ENCODE measurements at regions not wholly inside any gene's neighbourhood (a gene's known extent, or its start where the extent isn't known, plus 50 kb on each side); places are given as distances from the start of the nearest gene placed in this dataset.

DNA sequence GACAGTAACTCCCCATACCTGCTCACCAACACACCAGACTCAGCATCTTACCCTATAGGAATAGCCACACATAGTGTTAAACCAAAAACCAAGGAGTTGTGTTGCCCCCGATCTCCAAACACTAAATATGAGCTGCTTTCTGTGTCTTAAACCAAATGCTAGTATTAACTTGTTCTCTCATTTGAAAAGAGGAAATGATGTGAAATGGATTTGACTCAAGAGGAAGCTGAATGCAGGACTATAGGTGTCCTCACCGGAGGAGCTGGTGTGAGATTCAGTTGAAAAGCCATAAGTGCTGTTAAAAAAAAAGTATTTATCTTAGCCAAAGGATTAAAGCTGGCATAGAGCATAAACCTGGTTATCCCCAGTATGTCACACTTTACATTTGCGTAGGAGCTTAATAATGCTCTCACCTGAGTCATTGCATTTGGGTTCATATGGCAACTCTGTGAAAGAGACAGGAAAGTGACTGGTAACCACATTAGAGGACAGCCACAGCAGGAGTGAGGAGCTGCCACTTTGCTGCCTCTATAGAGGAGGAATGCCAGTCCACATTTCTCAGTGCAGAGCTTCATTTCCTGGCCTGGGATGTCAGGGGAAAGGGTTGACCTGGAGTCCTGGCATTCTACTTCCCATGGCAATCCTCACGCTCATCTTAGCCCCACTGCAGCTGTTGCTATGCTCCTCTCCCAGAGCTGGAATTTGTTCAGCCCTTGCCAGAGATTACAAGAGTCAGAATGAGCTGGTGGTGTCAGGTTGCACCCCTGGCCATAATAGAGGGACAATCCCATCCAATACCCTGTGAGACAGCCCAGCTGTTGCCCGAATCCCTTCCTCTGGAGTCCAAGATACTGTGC is 143.3 kb upstream of the ANKFN1 start:
- no peak for DNase-seq (ENCODE audit: low read depth in 2 of 2)

DNA sequence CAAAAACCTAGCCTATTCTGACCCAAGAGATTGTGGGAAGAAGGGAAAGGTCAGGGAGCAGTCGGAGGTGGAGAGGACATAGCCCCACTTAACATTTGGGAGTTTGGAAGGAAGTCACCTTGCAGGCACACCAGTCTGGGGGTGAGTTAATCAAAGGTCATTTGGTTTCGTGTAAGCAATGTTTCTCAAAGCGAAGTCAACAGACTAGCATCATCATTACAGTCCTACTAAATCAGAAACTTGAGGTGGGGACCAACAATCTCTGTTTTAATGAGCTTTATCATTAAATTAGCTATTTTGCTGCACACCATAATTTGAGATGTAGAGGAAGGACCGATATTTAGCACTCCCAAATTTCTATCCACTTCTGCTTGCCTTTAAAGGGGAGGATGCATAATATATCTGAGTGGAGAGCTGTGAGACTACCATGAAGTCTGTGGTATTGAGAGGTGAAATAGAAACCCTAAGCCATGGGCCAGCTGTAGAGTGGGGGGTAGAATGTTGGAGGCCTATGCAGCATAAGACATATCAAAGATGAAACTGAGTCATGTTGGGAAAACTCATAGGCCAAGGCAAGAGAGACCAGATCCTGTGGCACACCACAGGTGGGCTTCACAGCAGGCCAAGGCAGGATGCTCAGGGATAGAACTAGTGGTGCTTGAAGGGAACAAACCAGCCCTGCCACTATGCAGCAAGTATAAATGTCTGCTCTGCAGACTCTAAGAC is 141.7 kb upstream of the ANKFN1 start:
- DNase-seq (ENCODE audit: low read depth in 2 of 2) = no peak

DNA sequence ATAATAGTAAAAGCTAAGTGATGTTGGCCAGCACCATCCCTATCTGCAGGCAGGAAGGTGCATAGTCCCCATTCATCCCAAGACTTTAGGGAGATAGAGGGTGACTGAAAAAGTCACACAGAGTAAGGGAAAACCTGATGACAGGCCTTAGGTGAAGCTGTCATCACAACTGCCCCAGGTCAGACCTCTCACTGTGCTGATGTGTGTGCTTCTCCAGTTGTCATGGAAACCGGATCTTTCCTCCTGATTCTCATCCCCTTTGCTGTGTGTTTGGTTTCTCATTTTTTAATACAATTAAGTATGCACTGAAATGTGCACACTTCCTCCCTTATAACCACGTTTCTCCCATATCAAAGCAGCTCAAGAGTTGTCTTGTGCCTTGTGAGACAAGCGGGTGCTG is 135.1 kb upstream of the ANKFN1 start:
- DNase-seq (ENCODE audit: low read depth in 2 of 2) = no peak

DNA sequence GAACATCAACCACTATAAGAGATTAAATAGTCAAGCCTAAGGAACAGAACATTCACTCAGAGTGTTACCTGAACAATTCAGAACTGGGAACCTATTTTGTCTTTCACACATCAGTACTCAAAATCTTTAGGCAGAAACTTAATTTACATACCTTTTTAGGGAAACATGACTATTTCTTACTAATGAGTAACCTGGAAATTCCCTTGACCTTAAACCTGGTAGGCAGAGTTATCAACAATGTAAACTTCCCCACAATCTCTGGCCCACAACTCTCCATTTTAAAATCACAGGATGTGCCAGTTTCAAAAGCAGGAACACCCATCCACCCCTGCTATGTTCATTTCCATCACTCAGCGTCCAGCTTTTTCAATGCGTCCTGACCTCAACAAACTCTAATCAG is 132.9 kb upstream of the ANKFN1 start:
- DNase-seq (ENCODE audit: low read depth in 2 of 2) = no peak

DNA sequence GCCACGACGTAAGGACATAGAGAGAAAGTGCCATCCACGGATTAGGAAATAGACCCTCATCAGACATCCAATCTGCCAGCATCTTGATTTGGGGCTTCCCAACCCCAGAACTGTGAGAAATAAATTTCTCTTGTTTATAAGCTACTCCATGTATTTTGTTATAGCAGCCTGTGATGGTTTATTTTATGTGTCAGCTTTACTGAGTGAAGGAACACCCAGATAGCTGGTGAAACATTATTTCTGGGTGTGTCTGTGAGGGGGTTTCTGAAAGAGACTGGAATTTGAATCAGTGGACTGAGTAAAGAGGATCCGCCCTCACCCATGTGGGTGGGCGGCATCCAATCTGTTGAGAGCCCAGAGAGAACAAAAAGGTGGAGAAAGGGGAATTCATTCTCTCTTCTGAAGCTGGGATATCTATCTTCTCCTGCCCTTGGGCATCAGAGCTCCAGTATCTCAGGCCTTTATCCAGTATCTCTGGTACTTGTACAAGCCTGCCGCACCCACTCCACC is 131.5 kb upstream of the ANKFN1 start:
- no peak for DNase-seq (ENCODE audit: low read depth in 2 of 2)

DNA sequence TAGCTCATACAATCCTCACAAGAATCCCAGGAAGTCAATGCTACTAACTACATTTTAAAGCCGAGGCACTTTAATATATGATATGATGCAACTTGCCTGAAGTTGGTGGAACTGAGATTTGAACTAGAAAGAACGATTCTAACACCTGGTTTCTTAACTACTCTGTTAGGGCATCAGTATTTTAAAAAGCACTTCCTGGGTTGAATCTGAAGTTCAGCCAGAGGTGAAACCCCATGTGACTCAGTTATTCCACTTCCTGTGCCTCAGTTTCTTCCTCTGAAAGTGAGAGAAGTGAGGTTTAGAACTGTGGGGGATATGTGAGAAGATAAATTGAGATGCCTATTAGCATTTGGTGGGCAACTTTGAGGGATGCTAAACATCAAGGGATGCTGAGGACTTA is 129.4 kb upstream of the ANKFN1 start:
- DNase-seq (ENCODE audit: low read depth in 2 of 2) = no peak

DNA sequence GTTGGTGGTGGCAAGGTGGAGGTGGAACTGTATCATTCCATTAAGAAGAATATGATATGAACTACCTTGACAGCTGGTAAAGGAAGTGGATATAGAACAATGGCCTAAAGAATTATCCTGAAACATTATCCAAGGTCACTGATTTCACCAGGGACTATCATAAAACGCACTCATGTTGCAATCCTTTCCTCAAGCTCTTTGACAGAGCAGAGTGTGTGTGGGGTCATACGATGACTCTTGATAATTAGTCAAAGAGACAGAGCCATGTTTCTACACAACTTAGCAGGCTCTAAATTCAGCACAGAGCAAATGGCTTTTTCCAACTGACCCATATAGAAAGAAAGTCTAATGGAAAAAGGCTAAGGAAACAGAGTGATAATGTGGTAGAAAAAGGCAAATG is 126.4 kb upstream of the ANKFN1 start:
- DNase-seq (ENCODE audit: low read depth in 2 of 2) = no peak

DNA sequence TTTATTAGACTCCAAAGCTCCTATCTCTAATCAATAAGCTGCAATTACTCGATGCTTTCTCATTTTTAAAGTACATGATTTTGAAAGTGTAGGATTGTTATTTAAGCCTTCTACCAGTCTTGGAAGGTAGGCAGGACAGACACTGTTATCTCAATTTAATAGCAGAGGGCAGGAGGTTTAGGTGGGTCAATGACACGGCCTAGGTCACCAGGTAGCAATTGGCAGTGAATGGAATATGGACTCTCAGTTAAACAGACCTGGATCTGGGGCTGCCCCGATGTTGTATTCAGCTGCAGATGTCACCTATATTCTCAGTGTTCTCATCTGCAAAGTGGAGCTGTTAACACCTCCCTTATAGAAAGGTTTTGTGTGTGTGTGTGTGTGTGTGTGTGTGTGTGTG is 124.4 kb upstream of the ANKFN1 start:
- no peak for DNase-seq (ENCODE audit: low read depth in 2 of 2)

DNA sequence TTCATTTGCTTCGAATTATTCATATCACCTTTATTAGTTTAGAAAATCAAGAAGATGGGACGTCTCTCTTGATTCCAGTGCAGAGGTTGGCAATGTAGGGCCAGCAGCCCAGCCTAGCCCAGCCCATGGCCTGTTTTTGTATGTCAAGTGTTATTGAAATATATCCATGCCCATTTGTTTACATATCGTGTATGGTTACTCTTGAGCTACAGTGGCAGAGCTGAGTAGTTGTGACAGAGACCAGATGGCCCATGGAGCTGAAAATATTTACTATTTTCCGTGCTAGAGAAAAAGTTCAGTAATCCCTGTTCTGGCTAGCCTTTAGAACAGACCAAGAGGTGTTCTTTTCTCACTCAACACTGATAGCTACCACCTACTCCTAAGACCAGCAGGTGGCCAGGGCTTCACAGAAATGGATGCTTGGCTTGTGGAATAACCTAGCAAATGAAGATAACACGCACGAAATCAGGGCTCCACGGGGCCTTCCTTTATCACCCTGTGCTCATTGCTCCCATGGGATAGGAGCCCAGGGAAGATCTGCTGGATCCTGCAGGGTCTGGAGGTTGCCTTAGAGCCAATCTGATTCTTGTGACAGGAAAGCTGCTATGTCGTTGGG is 123.2 kb upstream of the ANKFN1 start:
- no peak for DNase-seq (ENCODE audit: low read depth in 2 of 2)

DNA sequence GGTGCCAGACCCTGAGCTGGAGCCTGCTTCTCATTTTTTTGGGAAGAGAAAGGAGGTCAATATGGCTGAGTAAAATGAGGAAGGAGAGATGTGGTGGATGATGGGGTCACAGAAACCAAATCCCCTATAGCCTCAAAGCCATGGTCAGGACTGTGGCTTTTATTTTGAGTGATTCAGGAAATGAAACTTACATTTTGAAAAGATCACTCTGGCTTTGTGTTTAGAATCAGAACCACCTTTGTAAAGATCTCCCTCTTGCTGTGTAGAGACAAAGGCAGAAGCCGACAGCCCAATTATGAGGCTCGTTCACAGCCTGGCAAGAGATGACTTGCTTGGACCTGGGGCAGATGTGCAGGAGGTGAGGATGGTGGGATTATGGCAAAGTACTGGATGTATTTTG is 121.6 kb upstream of the ANKFN1 start:
- no peak for DNase-seq (ENCODE audit: low read depth in 2 of 2)

DNA sequence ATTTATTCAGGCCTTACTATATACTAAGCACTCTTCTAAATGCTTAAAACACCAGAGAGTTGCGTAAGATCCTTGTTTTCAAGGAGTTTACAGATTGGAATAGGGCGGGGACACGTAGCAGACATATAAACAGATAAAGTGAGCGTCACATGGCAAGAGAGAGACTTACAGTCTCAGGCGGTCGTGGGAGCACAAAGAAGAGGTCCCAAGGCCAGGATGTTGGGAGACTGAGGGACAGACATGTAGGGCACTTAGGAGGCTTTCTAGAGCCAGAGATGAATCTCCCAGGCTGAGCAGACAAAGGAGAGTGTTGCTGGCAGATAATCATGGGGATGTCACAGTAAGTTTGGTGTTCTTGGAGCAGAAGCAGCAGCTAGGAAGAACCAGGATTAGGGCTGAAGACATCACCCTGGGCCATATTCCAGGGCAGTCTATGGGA is 119.1 kb upstream of the ANKFN1 start:
- no peak for DNase-seq (ENCODE audit: low read depth in 2 of 2)

DNA sequence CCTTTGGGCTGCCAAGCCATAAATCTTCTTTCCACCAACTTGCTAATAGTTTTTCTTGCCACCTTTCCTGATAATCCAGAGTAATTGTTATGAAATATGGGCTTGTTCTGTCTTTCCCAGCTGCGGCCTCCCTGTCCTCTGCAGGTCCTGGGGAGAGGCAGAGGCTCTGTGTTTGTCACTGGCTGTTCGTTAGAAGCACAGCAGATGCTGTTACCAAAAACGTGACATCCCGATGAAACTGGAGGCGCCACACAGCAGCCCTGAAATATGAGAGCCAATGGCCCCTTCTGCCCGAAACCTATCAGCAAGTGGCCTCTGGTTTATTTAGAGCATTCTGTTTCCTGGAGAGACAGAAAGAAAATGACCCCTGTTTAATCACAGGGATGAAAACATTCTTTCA is 115.1 kb upstream of the ANKFN1 start:
- no peak for DNase-seq (ENCODE audit: low read depth in 2 of 2)

DNA sequence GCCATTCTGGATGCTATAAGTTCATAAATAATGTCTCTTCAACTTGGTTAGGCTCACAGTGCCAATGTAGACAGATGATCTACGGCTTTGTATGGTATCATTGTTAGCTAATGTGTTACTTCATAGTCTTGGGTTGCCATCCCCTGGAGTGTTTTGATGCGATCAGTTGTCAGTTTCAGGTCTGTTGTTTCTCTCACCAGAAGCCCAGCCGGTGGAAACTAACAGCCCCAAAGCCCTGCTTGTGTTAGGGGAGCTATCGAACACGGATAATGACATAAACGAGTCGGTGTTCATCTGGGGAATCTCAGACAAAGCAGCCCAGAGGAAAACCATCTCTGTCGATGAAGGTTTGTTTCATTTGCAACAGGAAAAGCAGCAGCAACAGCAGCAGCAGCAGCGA is 107.4 kb upstream of the ANKFN1 start:
- no peak for DNase-seq (ENCODE audit: low read depth in 2 of 2)

DNA sequence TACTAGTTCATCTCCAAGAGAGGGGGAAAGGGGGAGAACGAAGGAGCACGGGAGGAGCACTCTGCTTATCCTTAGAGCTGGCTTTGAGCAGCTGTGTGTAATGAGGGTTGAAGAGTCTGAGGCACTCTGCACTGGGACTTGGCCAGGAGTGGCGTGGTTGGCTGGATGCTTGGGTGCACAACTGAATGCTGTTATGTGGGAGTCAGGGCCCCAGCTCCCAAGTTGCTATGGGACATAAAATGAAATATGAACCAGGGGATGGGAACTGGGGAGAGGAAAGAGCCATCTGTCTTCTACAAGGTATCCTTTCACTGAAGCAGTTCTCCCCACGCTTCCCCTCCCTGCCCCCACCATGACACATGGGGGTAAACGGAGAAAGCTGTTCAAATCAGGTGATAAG is 105.9 kb upstream of the ANKFN1 start:
- no peak for DNase-seq (ENCODE audit: low read depth in 2 of 2)

DNA sequence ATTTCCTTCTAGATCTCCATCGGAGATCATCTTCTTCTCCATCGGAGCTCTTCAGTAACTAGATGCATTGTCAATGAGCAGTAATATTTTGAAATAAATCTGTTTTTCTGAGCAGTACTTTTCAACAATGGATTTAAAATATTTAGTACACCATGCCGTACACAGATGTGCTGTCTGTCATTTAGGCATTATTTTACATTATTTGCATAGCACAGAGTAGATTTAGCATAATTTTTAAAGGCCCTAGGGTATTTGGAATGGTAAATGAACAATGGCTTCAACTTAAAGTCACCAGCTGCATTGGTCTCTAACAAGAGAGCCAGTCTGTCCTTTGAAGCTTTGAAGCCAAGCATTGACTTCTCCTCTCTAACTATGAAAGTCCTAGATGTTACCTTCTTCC is 95.4 kb upstream of the ANKFN1 start:
- DNase-seq (ENCODE audit: low read depth in 2 of 2) = no peak

DNA sequence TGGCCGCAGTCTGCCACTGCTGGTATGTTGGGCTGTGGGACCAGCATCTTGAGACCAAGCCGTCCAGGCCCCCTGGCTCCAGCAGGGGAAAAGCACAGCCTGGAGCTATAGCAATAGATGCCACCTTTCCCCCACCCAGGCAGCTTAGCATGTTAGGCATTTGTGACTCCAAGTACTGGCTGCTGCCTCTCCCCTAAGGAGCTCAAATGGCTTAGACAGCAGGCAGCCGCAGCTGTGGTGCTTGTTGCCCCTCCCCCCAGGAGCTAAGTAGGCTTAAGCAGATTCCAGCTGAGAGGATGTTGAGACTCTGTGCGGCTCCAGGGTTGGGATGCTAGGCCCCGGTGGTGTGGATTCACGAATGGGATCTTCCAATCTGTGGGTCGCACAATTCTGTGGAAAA is 88.8 kb upstream of the ANKFN1 start:
- DNase-seq (ENCODE audit: low read depth in 2 of 2) = no peak

DNA sequence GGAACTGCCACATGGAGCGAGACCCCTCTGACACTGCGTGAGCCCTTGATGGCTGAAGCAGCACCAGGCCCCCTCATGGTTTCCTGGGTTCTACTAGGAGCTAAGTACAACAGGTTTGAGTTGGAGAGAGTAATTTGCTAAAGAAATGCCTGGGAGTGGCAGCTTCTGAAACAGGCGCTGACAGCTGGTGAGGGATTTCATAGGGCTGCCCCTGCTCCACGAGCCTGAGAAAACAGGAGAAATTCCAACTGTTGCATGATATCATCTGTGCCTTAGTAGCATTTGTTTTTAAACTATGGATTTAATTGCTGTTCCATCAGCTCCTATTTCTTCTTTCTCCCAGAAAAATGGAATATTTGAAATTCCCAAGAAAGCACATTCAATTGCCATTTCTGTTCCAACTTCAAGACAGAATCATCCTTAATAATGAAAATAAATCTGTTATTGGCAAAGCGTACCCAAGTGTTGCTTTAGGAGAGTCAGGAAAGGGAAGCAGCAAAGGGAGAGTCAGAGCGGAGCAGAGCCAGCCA is 78.8 kb upstream of the ANKFN1 start:
- no peak for DNase-seq (ENCODE audit: low read depth in 2 of 2)

DNA sequence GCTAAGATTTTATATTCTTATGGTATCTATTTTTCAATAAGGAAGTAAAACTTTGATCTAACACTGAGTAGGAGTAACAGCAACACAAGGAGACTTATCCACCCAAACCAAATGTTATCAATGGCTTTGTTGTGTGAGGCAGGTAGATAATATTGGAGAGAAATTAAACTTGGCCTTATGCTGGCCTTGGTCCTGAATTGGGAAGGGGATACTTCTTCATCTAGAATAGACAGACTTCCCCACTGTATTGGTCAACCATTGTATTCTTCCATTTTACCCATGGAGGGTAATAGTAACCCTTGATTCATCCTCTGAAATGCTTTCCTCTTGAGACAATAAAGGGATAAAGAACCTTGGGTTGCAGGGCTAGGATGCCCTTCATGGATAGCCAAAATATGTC is 76.3 kb upstream of the ANKFN1 start:
- DNase-seq (ENCODE audit: low read depth in 2 of 2) = no peak

DNA sequence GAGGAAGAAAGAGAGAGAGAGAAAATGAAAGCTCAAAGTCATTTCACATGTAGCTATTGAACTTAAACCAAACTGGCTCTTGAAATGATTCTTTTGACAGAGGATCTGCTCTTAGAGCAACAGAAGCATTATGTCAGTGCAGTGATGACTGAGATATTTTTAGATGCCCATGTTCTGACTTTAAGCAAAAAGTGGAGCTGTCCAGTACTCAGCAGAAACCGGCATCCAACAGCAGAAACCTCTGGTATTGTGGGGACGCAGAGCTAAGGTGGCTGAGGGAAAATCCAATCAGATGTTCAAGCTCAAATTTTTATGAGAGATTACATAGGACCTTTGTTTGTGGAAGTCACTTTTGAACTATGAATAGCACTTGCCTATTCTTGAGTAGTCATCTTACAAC is 69.8 kb upstream of the ANKFN1 start:
- DNase-seq (ENCODE audit: low read depth in 2 of 2) = no peak

DNA sequence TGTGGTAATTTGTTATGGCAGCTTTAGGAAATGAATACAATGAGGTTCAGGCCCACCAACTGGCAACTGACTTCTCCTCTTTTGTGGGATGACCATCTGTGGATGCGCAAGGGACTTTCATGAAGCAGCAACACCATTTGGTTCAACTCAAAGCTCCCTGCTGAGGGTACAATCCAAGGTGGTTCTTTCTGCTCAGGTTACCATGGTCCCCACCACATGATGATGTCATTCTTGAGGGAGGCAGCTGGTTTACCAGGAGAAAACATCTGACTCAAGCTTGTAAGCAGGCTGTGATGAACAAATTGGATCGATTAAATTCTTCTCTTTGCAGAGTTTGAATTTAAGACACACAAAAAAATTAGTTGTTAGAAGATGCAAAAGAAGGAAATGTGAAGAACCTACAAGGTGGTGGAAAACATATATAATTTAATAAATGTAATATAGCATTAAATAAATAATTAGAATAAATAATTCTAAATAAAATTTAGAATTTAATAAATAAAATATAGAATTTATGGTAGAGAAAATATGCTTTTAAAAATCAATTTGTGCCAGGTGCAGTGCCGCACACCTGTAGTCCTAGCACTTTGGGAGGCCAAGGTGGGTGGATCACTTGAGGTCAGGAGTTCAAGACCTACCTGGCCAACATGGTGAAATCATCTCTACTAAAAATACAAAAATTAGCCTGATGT is 67.6 kb upstream of the ANKFN1 start:
- no peak for DNase-seq (ENCODE audit: low read depth in 2 of 2)

DNA sequence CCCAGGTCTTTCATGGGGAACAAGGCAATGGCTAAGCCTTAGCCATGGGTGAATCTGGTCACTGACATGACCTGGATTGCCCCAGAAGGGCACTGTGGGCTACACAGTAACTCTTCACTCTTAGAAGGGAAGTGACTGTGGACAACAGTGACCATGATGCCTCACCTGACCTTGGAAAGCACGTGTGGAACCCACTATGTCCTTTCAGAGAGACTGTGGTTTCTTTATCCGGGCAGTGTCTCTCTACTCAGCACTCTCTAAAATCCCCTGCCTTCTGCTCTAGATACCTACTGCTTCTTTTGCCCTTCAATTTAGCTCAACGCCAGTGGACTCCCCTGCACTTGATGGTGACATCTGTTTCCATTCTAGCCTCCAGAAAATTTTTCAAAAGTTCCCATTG is 66.1 kb upstream of the ANKFN1 start:
- DNase-seq (ENCODE audit: low read depth in 2 of 2) = no peak
